ENCODE measurements at regions not wholly inside any gene's neighbourhood (a gene's known extent, or its start where the extent isn't known, plus 50 kb on each side); places are given as distances from the start of the nearest gene placed in this dataset.

GRCh38 chr4:100605144-100605543, 87.3 kb upstream of the EMCN start:
- TF ChIP-seq CTCF (IDR thresholded peaks at IDR 0.05; ENCODE audit: low read depth, low read length) (no peak), EZH2phosphoT487 (IDR thresholded peaks at IDR 0.05; ENCODE audit: low read depth) (no peak)
- Histone ChIP-seq H3K4me3 (ENCODE audit: low read length) (no peak overlapping the region), H3K36me3 (replicated peaks; ENCODE audit: low read depth, low read length) (no peaks in the 10 kb centered on the region)

GRCh38 chr4:100593935-100594334, 76.1 kb upstream of the EMCN start:
- no peak for TF ChIP-seq EZH2phosphoT487 (IDR thresholded peaks at IDR 0.05; ENCODE audit: low read depth)
- TF ChIP-seq CTCF (IDR thresholded peaks at IDR 0.05; ENCODE audit: low read depth, low read length) = no peak
- no peak overlapping the region for H3K9ac ChIP-seq (ENCODE audit: low read length)
- no peak overlapping the region for H3K4me2 ChIP-seq (ENCODE audit: low read length)
- H3K79me2 ChIP-seq (ENCODE audit: low read length) = no peaks in the 10 kb centered on the region
- no peak overlapping the region for H3K27ac ChIP-seq (ENCODE audit: low read length)
- H3K27me3 ChIP-seq (ENCODE audit: low read depth, low read length) = no peaks in the 10 kb centered on the region
- no peak overlapping the region for H3K4me3 ChIP-seq (ENCODE audit: low read length)
- no peaks in the 10 kb centered on the region for H3K4me1 ChIP-seq (ENCODE audit: low read length)
- no peaks in the 10 kb centered on the region for H3K9me3 ChIP-seq (ENCODE audit: insufficient read depth, low read length)
- no peaks in the 10 kb centered on the region for H3K36me3 ChIP-seq (replicated peaks; ENCODE audit: low read depth, low read length)
- no peak overlapping the region for H2AFZ ChIP-seq (ENCODE audit: low read depth, low read length)
- no peaks in the 10 kb centered on the region for H4K20me1 ChIP-seq (ENCODE audit: insufficient read depth, low read length)

More at GRCh38 chr4:100605144-100605543, 87.3 kb upstream of the EMCN start:
- H3K27me3 ChIP-seq (ENCODE audit: low read depth, low read length) = no peaks in the 10 kb centered on the region
- H3K4me1 ChIP-seq (ENCODE audit: low read length) = peaks cover 7% of the 10 kb centered on the region
- no peaks in the 10 kb centered on the region for H3K9me3 ChIP-seq (ENCODE audit: insufficient read depth, low read length)
- no peaks in the 10 kb centered on the region for H4K20me1 ChIP-seq (ENCODE audit: insufficient read depth, low read length)
- H2AFZ ChIP-seq (ENCODE audit: low read depth, low read length) = no peak overlapping the region
- H3K9ac ChIP-seq (ENCODE audit: low read length) = no peak overlapping the region
- H3K4me2 ChIP-seq (ENCODE audit: low read length) = no peak overlapping the region
- H3K27ac ChIP-seq (ENCODE audit: low read length) = no peak overlapping the region
- no peaks in the 10 kb centered on the region for H3K79me2 ChIP-seq (ENCODE audit: low read length)

GRCh38 chr4:100591161-100591876, 73.5 kb upstream of the EMCN start:
- Histone ChIP-seq H3K27me3 (ENCODE audit: low read depth, low read length) (no peaks in the 10 kb centered on the region), H4K20me1 (ENCODE audit: insufficient read depth, low read length) (no peaks in the 10 kb centered on the region), H3K4me2 (ENCODE audit: low read length) (no peak overlapping the region), H3K9ac (ENCODE audit: low read length) (no peak overlapping the region), H3K9me3 (ENCODE audit: insufficient read depth, low read length) (no peaks in the 10 kb centered on the region), H3K4me3 (ENCODE audit: low read length) (no peak overlapping the region), H3K27ac (ENCODE audit: low read length) (no peak overlapping the region), H3K79me2 (ENCODE audit: low read length) (no peaks in the 10 kb centered on the region), H3K4me1 (ENCODE audit: low read length) (no peaks in the 10 kb centered on the region), H2AFZ (ENCODE audit: low read depth, low read length) (no peak overlapping the region), H3K36me3 (replicated peaks; ENCODE audit: low read depth, low read length) (no peaks in the 10 kb centered on the region)
- TF ChIP-seq EZH2phosphoT487 (IDR thresholded peaks at IDR 0.05; ENCODE audit: low read depth) (no peak), CTCF (IDR thresholded peaks at IDR 0.05; ENCODE audit: low read depth, low read length) (no peak)

GRCh38 chr4:100590325-100590724, 72.5 kb upstream of the EMCN start:
- Histone ChIP-seq H2AFZ (ENCODE audit: low read depth, low read length) (no peak overlapping the region), H3K4me1 (ENCODE audit: low read length) (no peaks in the 10 kb centered on the region), H3K4me3 (ENCODE audit: low read length) (no peak overlapping the region), H3K27ac (ENCODE audit: low read length) (no peak overlapping the region), H3K4me2 (ENCODE audit: low read length) (no peak overlapping the region), H3K9ac (ENCODE audit: low read length) (no peak overlapping the region), H3K9me3 (ENCODE audit: insufficient read depth, low read length) (no peaks in the 10 kb centered on the region), H3K36me3 (replicated peaks; ENCODE audit: low read depth, low read length) (no peaks in the 10 kb centered on the region), H3K27me3 (ENCODE audit: low read depth, low read length) (no peaks in the 10 kb centered on the region), H3K79me2 (ENCODE audit: low read length) (no peaks in the 10 kb centered on the region), H4K20me1 (ENCODE audit: insufficient read depth, low read length) (no peaks in the 10 kb centered on the region)
- TF ChIP-seq EZH2phosphoT487 (IDR thresholded peaks at IDR 0.05; ENCODE audit: low read depth) (no peak), CTCF (IDR thresholded peaks at IDR 0.05; ENCODE audit: low read depth, low read length) (no peak)
